GM11168 (cell line): ENCODE measurements at regions not wholly inside any gene's neighbourhood (a gene's known extent, or its start where the extent isn't known, plus 50 kb on each side); places are given as distances from the start of the nearest gene placed in this dataset.

Experiments
- in situ Hi-C: fragments of 300-500 bp; cut with MboI; formaldehyde crosslinking; loops from one replicate; pipeline ENCODE4 v1.12.0; 2022; ENCODE audit warnings: low sequenced_read_pairs; ENCODE audit not compliant: unreplicated experiment

- in situ Hi-C loops = no loop called here
Measured at GRCh38 chr4:11342401-11342800, 86.3 kb downstream of the HS3ST1 start.

GRCh38 chr4:11341337-11342043 is 87.2 kb downstream of the HS3ST1 start:
- in situ Hi-C loops = no loop called here

GRCh38 chr4:11338956-11339782 is 89.5 kb downstream of the HS3ST1 start:
- in situ Hi-C loops = no loop called here

GRCh38 chr4:11337287-11337686 is 91.4 kb downstream of the HS3ST1 start:
- in situ Hi-C loops = no loop called here

GRCh38 chr4:11336435-11336834 is 92.3 kb downstream of the HS3ST1 start:
- in situ Hi-C loops = no loop called here

- in situ Hi-C loops = no loop called here
Measured at GRCh38 chr4:11334887-11335286, 93.8 kb downstream of the HS3ST1 start.

GRCh38 chr4:11328401-11328800 is 100.3 kb downstream of the HS3ST1 start:
- in situ Hi-C loops = no loop called here

GRCh38 chr4:11326021-11326420 is 102.7 kb downstream of the HS3ST1 start:
- in situ Hi-C loops = no loop called here

- in situ Hi-C loops = no loop called here
Measured at GRCh38 chr4:11323771-11324170, 104.9 kb downstream of the HS3ST1 start.

- in situ Hi-C loops = no loop called here
Measured at GRCh38 chr4:11313157-11313943, 115.3 kb downstream of the HS3ST1 start.

GRCh38 chr4:11312389-11312788 is 116.3 kb downstream of the HS3ST1 start:
- in situ Hi-C loops = no loop called here

GRCh38 chr4:11301075-11301660 is 127.5 kb downstream of the HS3ST1 start:
- in situ Hi-C loops = no loop called here

GRCh38 chr4:11299836-11300235 is 128.9 kb downstream of the HS3ST1 start:
- in situ Hi-C loops = no loop called here

- in situ Hi-C loops = no loop called here
Measured at GRCh38 chr4:11299016-11299415, 129.7 kb downstream of the HS3ST1 start.

- in situ Hi-C loops = no loop called here
Measured at GRCh38 chr4:11298451-11298850, 130.2 kb downstream of the HS3ST1 start.

- in situ Hi-C loops = no loop called here
Measured at GRCh38 chr4:11297627-11298026, 131.1 kb downstream of the HS3ST1 start.

- in situ Hi-C loops = no loop called here
Measured at GRCh38 chr4:11297201-11297600, 131.5 kb downstream of the HS3ST1 start.

GRCh38 chr4:11293866-11294265 is 134.8 kb downstream of the HS3ST1 start:
- in situ Hi-C loops = no loop called here

- in situ Hi-C loops = no loop called here
Measured at GRCh38 chr4:11287055-11287454, 141.6 kb downstream of the HS3ST1 start.

- in situ Hi-C loops = no loop called here
Measured at GRCh38 chr4:11286533-11286932, 142.2 kb downstream of the HS3ST1 start.

GRCh38 chr4:11281720-11282119 is 147.0 kb downstream of the HS3ST1 start:
- in situ Hi-C loops = no loop called here
